ENCODE measurements at regions not wholly inside any gene's neighbourhood (a gene's known extent, or its start where the extent isn't known, plus 50 kb on each side); places are given as distances from the start of the nearest gene placed in this dataset.

DNA sequence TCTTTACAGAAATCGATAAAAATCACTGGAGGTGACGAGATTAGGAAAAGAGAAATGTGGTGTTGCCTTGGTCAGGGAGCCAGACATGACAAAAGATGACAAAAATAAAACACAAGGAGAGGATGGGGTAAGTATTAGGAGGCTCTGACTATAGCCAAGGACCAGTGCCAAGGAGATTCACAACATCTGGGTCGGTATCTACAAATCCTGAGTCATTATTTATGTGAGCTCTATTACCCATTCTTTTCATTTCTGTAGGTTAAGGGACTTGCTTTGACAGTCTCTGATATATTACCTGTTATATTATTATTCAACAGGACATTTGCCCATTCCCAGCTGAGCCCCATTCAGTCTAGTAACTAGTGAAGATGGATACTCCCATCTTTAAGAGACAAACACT, 120.8 kb downstream of the TYW3 start (continued):
- TF ChIP-seq, protein P1, sequence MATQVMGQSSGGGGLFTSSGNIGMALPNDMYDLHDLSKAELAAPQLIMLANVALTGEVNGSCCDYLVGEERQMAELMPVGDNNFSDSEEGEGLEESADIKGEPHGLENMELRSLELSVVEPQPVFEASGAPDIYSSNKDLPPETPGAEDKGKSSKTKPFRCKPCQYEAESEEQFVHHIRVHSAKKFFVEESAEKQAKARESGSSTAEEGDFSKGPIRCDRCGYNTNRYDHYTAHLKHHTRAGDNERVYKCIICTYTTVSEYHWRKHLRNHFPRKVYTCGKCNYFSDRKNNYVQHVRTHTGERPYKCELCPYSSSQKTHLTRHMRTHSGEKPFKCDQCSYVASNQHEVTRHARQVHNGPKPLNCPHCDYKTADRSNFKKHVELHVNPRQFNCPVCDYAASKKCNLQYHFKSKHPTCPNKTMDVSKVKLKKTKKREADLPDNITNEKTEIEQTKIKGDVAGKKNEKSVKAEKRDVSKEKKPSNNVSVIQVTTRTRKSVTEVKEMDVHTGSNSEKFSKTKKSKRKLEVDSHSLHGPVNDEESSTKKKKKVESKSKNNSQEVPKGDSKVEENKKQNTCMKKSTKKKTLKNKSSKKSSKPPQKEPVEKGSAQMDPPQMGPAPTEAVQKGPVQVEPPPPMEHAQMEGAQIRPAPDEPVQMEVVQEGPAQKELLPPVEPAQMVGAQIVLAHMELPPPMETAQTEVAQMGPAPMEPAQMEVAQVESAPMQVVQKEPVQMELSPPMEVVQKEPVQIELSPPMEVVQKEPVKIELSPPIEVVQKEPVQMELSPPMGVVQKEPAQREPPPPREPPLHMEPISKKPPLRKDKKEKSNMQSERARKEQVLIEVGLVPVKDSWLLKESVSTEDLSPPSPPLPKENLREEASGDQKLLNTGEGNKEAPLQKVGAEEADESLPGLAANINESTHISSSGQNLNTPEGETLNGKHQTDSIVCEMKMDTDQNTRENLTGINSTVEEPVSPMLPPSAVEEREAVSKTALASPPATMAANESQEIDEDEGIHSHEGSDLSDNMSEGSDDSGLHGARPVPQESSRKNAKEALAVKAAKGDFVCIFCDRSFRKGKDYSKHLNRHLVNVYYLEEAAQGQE (IDR thresholded peaks at IDR 0.05; ENCODE audit: unreplicated experiment) = no peak
- no peak for TF ChIP-seq POLR2AphosphoS5 (IDR thresholded peaks at IDR 0.05; ENCODE audit: low read depth)

DNA sequence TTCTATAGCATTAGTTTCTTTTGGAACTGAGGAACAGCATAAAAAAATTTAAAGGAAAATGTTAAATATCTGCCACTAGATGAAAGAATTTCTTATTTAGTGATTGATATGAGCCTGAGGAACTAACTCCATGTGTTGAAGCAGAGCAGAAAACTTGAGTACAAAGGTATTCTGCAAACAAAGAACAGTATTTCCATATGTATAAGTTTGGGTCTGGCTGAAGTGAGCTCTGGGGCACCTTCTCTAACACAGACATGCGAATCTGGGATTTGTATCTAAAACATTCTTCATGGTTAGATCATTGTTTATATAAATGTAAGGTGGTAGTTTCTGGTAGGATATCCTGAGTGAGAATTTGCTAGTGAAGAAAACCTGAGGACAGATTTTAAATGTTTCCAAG, 123.2 kb downstream of the TYW3 start:
- Histone ChIP-seq H3K36me3 (ENCODE audit: insufficient read depth) (no peaks in the 10 kb centered on the region), H3F3A (replicated peaks; ENCODE audit: low read depth) (no peaks in the 10 kb centered on the region), H3K9me2 (ENCODE audit: insufficient read depth) (peaks cover 10% of the 10 kb centered on the region; the same call in 1 of the 2 replicates), H3K4me1 (ENCODE audit: insufficient read depth) (peaks cover 15% of the 10 kb centered on the region; the same call in 1 of the 2 replicates), H2AFZ (no peak overlapping the region), H4K20me1 (replicated peaks; ENCODE audit: insufficient read depth) (no peaks in the 10 kb centered on the region), H3K27me3 (ENCODE audit: insufficient read depth) (no peaks in the 10 kb centered on the region), H3K4me2 (peak overlapping the region; percentile 40), H3K27ac (ENCODE audit: low read depth) (no peak overlapping the region), H3K4me3 (no peak overlapping the region), H3K79me2 (replicated peaks; ENCODE audit: insufficient read depth) (no peaks in the 10 kb centered on the region)
- Mint-ChIP-seq H3K4me3 (no peak overlapping the region), H3K27ac (no peak overlapping the region), H3K4me1 (peaks cover 18% of the 10 kb centered on the region), H3K36me3 (ENCODE audit: low read depth) (peaks cover 1% of the 10 kb centered on the region; the same call in 1 of the 3 replicates), H3K27me3 (ENCODE audit: insufficient read depth, low read depth, poor library complexity) (no peaks in the 10 kb centered on the region), H3K9me3 (no peaks in the 10 kb centered on the region)
- TF ChIP-seq CREB1 (CRISPR knock-in tag; IDR thresholded peaks at IDR 0.05; ENCODE audit: low read depth) (no peak), NANOG (IDR thresholded peaks at IDR 0.05; ENCODE audit: borderline replicate concordance) (no peak), EZH2phosphoT487 (IDR thresholded peaks at IDR 0.05; ENCODE audit: unreplicated experiment) (no peak), JUNB (IDR thresholded peaks at IDR 0.05; ENCODE audit: unreplicated experiment) (no peak)
- TF ChIP-seq, protein P2, sequence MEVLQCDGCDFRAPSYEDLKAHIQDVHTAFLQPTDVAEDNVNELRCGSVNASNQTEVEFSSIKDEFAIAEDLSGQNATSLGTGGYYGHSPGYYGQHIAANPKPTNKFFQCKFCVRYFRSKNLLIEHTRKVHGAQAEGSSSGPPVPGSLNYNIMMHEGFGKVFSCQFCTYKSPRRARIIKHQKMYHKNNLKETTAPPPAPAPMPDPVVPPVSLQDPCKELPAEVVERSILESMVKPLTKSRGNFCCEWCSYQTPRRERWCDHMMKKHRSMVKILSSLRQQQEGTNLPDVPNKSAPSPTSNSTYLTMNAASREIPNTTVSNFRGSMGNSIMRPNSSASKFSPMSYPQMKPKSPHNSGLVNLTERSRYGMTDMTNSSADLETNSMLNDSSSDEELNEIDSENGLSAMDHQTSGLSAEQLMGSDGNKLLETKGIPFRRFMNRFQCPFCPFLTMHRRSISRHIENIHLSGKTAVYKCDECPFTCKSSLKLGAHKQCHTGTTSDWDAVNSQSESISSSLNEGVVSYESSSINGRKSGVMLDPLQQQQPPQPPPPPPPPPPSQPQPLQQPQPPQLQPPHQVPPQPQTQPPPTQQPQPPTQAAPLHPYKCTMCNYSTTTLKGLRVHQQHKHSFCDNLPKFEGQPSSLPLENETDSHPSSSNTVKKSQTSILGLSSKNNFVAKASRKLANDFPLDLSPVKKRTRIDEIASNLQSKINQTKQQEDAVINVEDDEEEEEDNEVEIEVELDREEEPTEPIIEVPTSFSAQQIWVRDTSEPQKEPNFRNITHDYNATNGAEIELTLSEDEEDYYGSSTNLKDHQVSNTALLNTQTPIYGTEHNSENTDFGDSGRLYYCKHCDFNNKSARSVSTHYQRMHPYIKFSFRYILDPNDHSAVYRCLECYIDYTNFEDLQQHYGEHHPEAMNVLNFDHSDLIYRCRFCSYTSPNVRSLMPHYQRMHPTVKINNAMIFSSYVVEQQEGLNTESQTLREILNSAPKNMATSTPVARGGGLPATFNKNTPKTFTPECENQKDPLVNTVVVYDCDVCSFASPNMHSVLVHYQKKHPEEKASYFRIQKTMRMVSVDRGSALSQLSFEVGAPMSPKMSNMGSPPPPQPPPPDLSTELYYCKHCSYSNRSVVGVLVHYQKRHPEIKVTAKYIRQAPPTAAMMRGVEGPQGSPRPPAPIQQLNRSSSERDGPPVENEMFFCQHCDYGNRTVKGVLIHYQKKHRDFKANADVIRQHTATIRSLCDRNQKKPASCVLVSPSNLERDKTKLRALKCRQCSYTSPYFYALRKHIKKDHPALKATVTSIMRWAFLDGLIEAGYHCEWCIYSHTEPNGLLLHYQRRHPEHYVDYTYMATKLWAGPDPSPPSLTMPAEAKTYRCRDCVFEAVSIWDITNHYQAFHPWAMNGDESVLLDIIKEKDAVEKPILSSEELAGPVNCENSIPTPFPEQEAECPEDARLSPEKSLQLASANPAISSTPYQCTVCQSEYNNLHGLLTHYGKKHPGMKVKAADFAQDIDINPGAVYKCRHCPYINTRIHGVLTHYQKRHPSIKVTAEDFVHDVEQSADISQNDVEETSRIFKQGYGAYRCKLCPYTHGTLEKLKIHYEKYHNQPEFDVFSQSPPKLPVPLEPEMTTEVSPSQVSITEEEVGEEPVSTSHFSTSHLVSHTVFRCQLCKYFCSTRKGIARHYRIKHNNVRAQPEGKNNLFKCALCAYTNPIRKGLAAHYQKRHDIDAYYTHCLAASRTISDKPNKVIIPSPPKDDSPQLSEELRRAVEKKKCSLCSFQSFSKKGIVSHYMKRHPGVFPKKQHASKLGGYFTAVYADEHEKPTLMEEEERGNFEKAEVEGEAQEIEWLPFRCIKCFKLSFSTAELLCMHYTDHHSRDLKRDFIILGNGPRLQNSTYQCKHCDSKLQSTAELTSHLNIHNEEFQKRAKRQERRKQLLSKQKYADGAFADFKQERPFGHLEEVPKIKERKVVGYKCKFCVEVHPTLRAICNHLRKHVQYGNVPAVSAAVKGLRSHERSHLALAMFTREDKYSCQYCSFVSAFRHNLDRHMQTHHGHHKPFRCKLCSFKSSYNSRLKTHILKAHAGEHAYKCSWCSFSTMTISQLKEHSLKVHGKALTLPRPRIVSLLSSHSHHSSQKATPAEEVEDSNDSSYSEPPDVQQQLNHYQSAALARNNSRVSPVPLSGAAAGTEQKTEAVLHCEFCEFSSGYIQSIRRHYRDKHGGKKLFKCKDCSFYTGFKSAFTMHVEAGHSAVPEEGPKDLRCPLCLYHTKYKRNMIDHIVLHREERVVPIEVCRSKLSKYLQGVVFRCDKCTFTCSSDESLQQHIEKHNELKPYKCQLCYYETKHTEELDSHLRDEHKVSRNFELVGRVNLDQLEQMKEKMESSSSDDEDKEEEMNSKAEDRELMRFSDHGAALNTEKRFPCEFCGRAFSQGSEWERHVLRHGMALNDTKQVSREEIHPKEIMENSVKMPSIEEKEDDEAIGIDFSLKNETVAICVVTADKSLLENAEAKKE (CRISPR knock-in tag; IDR thresholded peaks at IDR 0.05) = peak; percentile 50; the same call in 1 of the 2 replicates
- TF ChIP-seq, protein P3, sequence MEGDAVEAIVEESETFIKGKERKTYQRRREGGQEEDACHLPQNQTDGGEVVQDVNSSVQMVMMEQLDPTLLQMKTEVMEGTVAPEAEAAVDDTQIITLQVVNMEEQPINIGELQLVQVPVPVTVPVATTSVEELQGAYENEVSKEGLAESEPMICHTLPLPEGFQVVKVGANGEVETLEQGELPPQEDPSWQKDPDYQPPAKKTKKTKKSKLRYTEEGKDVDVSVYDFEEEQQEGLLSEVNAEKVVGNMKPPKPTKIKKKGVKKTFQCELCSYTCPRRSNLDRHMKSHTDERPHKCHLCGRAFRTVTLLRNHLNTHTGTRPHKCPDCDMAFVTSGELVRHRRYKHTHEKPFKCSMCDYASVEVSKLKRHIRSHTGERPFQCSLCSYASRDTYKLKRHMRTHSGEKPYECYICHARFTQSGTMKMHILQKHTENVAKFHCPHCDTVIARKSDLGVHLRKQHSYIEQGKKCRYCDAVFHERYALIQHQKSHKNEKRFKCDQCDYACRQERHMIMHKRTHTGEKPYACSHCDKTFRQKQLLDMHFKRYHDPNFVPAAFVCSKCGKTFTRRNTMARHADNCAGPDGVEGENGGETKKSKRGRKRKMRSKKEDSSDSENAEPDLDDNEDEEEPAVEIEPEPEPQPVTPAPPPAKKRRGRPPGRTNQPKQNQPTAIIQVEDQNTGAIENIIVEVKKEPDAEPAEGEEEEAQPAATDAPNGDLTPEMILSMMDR (conservative IDR thresholded peaks at IDR 0.05; ENCODE audit: low read depth in 2 of 2) = no peak
- DNase-seq (ENCODE audit: low spot score) (peak; percentile 20), ATAC-seq (peak; percentile 55)
